ENCODE measurements at regions not wholly inside any gene's neighbourhood (a gene's known extent, or its start where the extent isn't known, plus 50 kb on each side); places are given as distances from the start of the nearest gene placed in this dataset.

- TF ChIP-seq CTCF (conservative IDR thresholded peaks at IDR 0.05; ENCODE audit: low read depth, low read length) = no peak
- no peak for TF ChIP-seq USF2 (IDR thresholded peaks at IDR 0.05; ENCODE audit: low read depth, low read length)
- no peak for TF ChIP-seq CHD1 (IDR thresholded peaks at IDR 0.05; ENCODE audit: low read depth, low read length)
- TF ChIP-seq RFX5 (IDR thresholded peaks at IDR 0.05; ENCODE audit: low read depth, low read length) = no peak
- no peak for TF ChIP-seq CEBPB (IDR thresholded peaks at IDR 0.05; ENCODE audit: low read depth, low read length)
- no peak for TF ChIP-seq RAD21 (IDR thresholded peaks at IDR 0.05; ENCODE audit: low read length)
- no peak for TF ChIP-seq POLR2A (IDR thresholded peaks at IDR 0.05; ENCODE audit: low read depth, low read length)
- no peak for TF ChIP-seq FOS (IDR thresholded peaks at IDR 0.05; ENCODE audit: low read depth, low read length)
- TF ChIP-seq BHLHE40 (IDR thresholded peaks at IDR 0.05; ENCODE audit: low read depth, low read length) = no peak
- TF ChIP-seq RCOR1 (IDR thresholded peaks at IDR 0.05; ENCODE audit: insufficient replicate concordance, low read length) = no peak
- no peak for TF ChIP-seq SMC3 (IDR thresholded peaks at IDR 0.05; ENCODE audit: low read depth, low read length)
- no peak for TF ChIP-seq MXI1 (IDR thresholded peaks at IDR 0.05; ENCODE audit: borderline replicate concordance, low read depth, low read length)
These were observed 165.1 kb downstream of the GLRX3 start for GRCh38 chr10:130301021-130301892.
